RWPE2 (cell line): ENCODE measurements at regions not wholly inside any gene's neighbourhood (a gene's known extent, or its start where the extent isn't known, plus 50 kb on each side); places are given as distances from the start of the nearest gene placed in this dataset.

Source experiments
- ATAC-seq: fragments of 200-7000 bp; cut with Tn5 transposase; 3 replicates; pipeline ENCODE4 v1.9.1; 2021; ENCODE audit warnings: low read depth
- DNase-seq: peaks from one replicate; pipeline ENCODE4 v3.0.0-alpha.2; 2020; ENCODE audit warnings: low spot score
- H3K27ac ChIP-seq: fragments of 450-650 bp; 2 replicates; pipeline ENCODE4 v1.5.1; 2017; ENCODE audit warnings: mild to moderate bottlenecking; ENCODE audit not compliant: poor library complexity, severe bottlenecking
- H3K27me3 ChIP-seq: fragments of 250-450 bp; sonication (Bioruptor Pico); 2 replicates; pipeline ENCODE4 v1.5.1; 2021; ENCODE audit warnings: mild to moderate bottlenecking, moderate library complexity; ENCODE audit not compliant: insufficient read depth, poor library complexity, severe bottlenecking
- H3K36me3 ChIP-seq: fragments of 250-450 bp; sonication (Bioruptor Pico); 2 replicates; pipeline ENCODE4 v1.5.1; 2020; ENCODE audit warnings: low read depth, mild to moderate bottlenecking, moderate library complexity
- H3K4me1 ChIP-seq: fragments of 250-450 bp; sonication (Bioruptor Pico); 2 replicates; pipeline ENCODE4 v1.5.1; 2021; ENCODE audit warnings: mild to moderate bottlenecking, moderate library complexity; ENCODE audit not compliant: insufficient read depth, poor library complexity, severe bottlenecking
- H3K4me3 ChIP-seq: fragments of 250-450 bp; sonication (Bioruptor Pico); 2 replicates; pipeline ENCODE4 v1.5.1; 2021; ENCODE audit warnings: mild to moderate bottlenecking, moderate library complexity; ENCODE audit not compliant: severe bottlenecking
- H3K9me3 ChIP-seq: fragments of 250-450 bp; sonication (Bioruptor Pico); 2 replicates; pipeline ENCODE4 v1.5.1; 2021; ENCODE audit warnings: mild to moderate bottlenecking, moderate library complexity; ENCODE audit not compliant: severe bottlenecking
- TF ChIP-seq, protein P1 (sequence below): fragments of 450-650 bp; IDR thresholded peaks from one replicate; pipeline ENCODE4 v1.5.1; 2017; ENCODE audit warnings: mild to moderate bottlenecking, moderate library complexity; ENCODE audit not compliant: poor library complexity, severe bottlenecking

DNA sequence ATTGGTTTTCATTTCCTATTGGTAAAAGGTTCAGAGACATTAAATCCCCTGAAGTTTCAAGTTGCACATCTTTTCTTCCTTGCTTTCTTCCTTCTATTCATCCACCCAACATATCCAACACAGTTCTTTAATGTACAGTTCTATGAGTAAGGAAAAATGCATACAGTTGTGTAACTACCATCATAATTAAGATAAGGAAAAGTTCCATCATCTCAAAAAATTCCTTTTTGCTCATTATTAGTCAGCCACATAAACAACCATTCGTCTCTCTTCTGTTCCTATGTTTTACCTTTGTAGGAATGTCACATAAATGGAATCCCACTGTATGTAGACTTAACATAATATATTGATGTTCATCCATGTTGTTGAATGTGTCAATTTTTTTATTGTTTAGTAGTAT is 211.1 kb upstream of the ADAMTS9 start:
- DNase-seq (no peak), ATAC-seq (peak; percentile 23; the same call in 2 of the 3 replicates)
- TF ChIP-seq, protein P1, sequence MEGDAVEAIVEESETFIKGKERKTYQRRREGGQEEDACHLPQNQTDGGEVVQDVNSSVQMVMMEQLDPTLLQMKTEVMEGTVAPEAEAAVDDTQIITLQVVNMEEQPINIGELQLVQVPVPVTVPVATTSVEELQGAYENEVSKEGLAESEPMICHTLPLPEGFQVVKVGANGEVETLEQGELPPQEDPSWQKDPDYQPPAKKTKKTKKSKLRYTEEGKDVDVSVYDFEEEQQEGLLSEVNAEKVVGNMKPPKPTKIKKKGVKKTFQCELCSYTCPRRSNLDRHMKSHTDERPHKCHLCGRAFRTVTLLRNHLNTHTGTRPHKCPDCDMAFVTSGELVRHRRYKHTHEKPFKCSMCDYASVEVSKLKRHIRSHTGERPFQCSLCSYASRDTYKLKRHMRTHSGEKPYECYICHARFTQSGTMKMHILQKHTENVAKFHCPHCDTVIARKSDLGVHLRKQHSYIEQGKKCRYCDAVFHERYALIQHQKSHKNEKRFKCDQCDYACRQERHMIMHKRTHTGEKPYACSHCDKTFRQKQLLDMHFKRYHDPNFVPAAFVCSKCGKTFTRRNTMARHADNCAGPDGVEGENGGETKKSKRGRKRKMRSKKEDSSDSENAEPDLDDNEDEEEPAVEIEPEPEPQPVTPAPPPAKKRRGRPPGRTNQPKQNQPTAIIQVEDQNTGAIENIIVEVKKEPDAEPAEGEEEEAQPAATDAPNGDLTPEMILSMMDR = no peak

DNA sequence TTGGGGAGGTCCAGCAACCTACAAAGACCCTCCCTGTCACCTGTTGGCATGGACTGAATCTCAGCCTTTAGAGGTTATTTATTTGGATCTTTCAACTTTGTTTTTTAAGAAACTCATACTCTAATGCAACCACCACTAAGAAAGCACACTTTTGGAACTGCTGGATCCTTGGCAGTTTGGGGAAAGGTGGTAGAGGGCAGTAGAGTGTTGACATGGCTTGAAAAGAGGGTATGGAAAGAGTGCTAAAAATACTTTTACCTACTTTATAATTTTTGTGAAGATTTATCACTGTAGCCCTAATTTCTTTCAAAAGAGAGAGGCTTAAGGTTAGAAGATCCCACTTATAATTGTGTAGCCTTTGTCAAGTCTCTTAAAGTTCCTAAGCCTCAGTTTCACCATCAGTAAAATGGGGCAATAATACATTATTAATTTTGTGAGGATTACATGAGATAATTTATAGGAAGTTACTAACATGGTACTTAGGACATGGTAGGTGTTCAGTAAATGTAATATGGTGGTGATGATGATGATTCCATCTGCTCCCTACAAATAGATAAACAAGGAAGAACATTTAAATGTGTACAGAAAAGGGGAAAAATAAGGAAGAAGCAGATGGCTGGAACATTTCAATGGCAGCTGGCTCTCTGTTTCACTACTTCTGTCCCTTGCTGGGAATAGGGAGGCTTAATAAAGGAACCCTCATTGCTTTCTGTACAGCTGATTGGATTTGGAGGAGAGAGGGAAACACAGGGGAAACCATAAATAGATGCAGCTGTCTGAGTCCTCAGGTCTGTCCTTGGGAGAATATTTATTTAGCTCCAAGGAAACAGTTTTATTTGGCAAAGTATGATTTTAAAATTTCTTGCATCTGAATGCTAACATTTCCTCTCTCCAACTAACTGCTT is 208.4 kb upstream of the ADAMTS9 start:
- no peak for ATAC-seq
- no peak overlapping the region for H3K27ac ChIP-seq
- DNase-seq = no peak
- no peaks in the 10 kb centered on the region for H3K9me3 ChIP-seq
- no peaks in the 10 kb centered on the region for H3K36me3 ChIP-seq
- no peaks in the 10 kb centered on the region for H3K27me3 ChIP-seq
- TF ChIP-seq, protein P1 = no peak
- no peak overlapping the region for H3K4me3 ChIP-seq
- no peaks in the 10 kb centered on the region for H3K4me1 ChIP-seq

More for the DNA sequence above, 211.1 kb upstream of the ADAMTS9 start:
- Histone ChIP-seq H3K4me3 (no peak overlapping the region), H3K4me1 (no peaks in the 10 kb centered on the region), H3K36me3 (no peaks in the 10 kb centered on the region), H3K27ac (no peak overlapping the region), H3K9me3 (no peaks in the 10 kb centered on the region), H3K27me3 (no peaks in the 10 kb centered on the region)

DNA sequence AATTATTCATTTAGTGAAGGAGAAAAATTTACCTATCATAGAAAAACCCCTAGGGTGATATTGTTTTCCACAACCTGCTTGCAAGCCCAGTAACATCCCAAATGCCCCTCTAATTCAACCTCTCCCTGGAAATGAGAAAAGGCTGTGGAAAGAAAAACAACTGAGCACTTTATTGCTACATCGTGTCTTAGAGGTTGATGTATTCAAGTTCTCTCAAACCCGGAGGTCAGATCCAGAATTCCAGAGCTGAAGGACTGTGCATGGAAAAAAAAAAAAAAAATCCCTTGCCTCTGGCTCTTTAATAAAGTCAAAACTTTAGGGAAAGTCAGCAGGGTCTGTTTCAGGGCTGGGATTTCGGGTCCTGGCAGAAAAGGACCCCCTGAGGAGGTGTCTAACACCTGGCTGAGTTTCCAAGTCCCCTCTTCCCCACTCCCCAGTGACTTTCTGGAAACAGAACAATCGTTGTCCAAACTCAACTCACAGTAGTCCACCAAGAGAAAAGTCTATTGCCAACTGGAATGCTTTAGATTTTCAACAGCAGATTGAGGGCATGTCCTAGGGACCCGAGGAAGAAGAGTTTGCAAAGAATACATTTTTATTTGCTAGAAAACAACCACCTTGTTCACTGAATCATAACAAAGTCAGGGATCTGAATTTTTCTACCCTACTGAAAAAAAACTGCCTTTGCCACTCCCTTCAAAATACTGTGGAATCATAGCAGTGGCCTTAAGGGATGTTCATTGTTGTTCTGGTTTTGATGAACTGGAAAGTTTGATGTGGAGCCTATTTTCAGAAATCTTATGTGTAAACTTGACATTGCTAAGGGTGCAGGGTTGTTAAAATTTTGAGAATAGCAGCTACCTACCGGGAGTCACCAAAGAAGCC is 207.5 kb upstream of the ADAMTS9 start:
- no peak overlapping the region for H3K27ac ChIP-seq
- no peaks in the 10 kb centered on the region for H3K27me3 ChIP-seq
- DNase-seq (no peak), ATAC-seq (no peak)
- H3K36me3 ChIP-seq = no peaks in the 10 kb centered on the region
- H3K9me3 ChIP-seq = no peaks in the 10 kb centered on the region
- TF ChIP-seq, protein P1 = no peak
- no peak overlapping the region for H3K4me3 ChIP-seq
- H3K4me1 ChIP-seq = no peaks in the 10 kb centered on the region

DNA sequence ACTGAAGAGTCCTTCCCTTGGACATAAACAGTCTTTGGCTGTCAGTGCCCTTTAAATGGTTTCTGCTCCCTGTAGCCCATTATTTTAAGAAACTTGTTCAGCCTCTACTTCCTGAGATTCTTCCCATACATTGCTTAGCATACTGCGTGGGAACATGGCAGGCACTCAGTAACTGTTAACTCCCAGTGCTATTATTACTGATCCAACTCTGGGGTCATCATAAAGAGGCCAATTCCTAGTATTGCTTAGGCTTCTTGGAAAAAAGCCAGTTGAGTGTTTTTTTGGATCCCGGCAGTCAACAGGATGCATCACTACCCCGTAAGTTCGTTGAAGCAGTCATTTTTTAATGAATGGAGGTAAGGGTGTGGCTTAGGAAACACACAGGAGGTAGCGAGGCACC is 206.2 kb upstream of the ADAMTS9 start:
- no peaks in the 10 kb centered on the region for H3K4me1 ChIP-seq
- no peak overlapping the region for H3K4me3 ChIP-seq
- H3K36me3 ChIP-seq = no peaks in the 10 kb centered on the region
- no peak for DNase-seq
- ATAC-seq = no peak
- no peak overlapping the region for H3K27ac ChIP-seq
- TF ChIP-seq, protein P1 = no peak
- no peaks in the 10 kb centered on the region for H3K9me3 ChIP-seq
- H3K27me3 ChIP-seq = no peaks in the 10 kb centered on the region
